ENCODE measurements at regions not wholly inside any gene's neighbourhood (a gene's known extent, or its start where the extent isn't known, plus 50 kb on each side); places are given as distances from the start of the nearest gene placed in this dataset.

DNA sequence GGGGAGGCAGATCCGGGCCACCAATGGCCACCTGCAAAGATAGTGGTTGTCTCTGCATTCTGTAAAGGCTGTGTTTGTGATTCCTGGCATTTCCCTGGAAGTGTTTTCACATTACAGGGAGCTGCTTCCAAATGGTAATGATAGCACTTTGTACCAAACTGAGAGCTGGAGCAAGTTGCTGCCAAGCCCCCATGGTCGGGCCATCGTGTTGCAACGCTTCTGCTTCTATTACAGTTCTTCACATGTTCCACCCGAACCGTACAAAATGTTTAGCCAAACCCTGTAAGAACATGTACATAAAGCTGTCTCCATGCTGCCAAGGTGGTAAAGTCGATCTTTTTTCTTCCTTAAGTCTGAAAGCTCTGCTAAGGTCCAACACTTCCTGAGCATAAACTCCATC, 397.7 kb upstream of the NFE2L3 start:
- TF ChIP-seq, protein P1, sequence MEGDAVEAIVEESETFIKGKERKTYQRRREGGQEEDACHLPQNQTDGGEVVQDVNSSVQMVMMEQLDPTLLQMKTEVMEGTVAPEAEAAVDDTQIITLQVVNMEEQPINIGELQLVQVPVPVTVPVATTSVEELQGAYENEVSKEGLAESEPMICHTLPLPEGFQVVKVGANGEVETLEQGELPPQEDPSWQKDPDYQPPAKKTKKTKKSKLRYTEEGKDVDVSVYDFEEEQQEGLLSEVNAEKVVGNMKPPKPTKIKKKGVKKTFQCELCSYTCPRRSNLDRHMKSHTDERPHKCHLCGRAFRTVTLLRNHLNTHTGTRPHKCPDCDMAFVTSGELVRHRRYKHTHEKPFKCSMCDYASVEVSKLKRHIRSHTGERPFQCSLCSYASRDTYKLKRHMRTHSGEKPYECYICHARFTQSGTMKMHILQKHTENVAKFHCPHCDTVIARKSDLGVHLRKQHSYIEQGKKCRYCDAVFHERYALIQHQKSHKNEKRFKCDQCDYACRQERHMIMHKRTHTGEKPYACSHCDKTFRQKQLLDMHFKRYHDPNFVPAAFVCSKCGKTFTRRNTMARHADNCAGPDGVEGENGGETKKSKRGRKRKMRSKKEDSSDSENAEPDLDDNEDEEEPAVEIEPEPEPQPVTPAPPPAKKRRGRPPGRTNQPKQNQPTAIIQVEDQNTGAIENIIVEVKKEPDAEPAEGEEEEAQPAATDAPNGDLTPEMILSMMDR (IDR thresholded peaks at IDR 0.05 in 2 of 3, conservative IDR thresholded peaks at IDR 0.05 in 1 of 3; ENCODE audit: borderline replicate concordance in 1 of 3, insufficient read depth in 1 of 3, low read depth in 2 of 3, low read length in 2 of 3): no peak
- TF ChIP-seq REST (IDR thresholded peaks at IDR 0.05; ENCODE audit: low read depth) (no peak), YY1 (IDR thresholded peaks at IDR 0.05; ENCODE audit: extremely low read depth, insufficient replicate concordance, low read depth, low read length) (no peak), POLR2A (IDR thresholded peaks at IDR 0.05; ENCODE audit: borderline replicate concordance, extremely low read depth, insufficient read depth, insufficient read length) (no peak), ZBTB33 (IDR thresholded peaks at IDR 0.05; ENCODE audit: extremely low read depth, insufficient replicate concordance, low read length) (no peak), EZH2 (IDR thresholded peaks at IDR 0.05) (no peak), SIN3A (IDR thresholded peaks at IDR 0.05; ENCODE audit: low read depth) (no peak)

Measured in HCT116 (cell line).